ENCODE measurements at regions not wholly inside any gene's neighbourhood (a gene's known extent, or its start where the extent isn't known, plus 50 kb on each side); places are given as distances from the start of the nearest gene placed in this dataset.

- no peak for TF ChIP-seq CTCF (IDR thresholded peaks at IDR 0.05)
- no peak for TF ChIP-seq GATA2 (CRISPR knock-in tag; IDR thresholded peaks at IDR 0.05)
- no peak for TF ChIP-seq MXI1 (IDR thresholded peaks at IDR 0.05; ENCODE audit: low read depth, low read length)
- TF ChIP-seq POLR2AphosphoS5 (IDR thresholded peaks at IDR 0.05; ENCODE audit: low read depth, low read length) = no peak
- TF ChIP-seq TAF1 (IDR thresholded peaks at IDR 0.05; ENCODE audit: borderline replicate concordance, low read depth, low read length) = no peak
- no peak for TF ChIP-seq RAD21 (IDR thresholded peaks at IDR 0.05; ENCODE audit: low read length)
- no peak for TF ChIP-seq USF2 (IDR thresholded peaks at IDR 0.05; ENCODE audit: borderline replicate concordance, low read depth, low read length)
- no peak for TF ChIP-seq MAX (IDR thresholded peaks at IDR 0.05; ENCODE audit: low read depth)
- TF ChIP-seq YY1 (IDR thresholded peaks at IDR 0.05; ENCODE audit: low read depth) = no peak
- TF ChIP-seq CHD2 (IDR thresholded peaks at IDR 0.05; ENCODE audit: low read length, partially characterized antibody) = no peak
- TF ChIP-seq ZBTB33 (IDR thresholded peaks at IDR 0.05; ENCODE audit: borderline replicate concordance, low read depth) = no peak
- no peak for TF ChIP-seq GABPA (IDR thresholded peaks at IDR 0.05; ENCODE audit: low read depth)
- TF ChIP-seq REST (IDR thresholded peaks at IDR 0.05; ENCODE audit: low read depth, low read length) = no peak
- TF ChIP-seq SMC3 (IDR thresholded peaks at IDR 0.05; ENCODE audit: low read depth, low read length) = no peak
Observed at GRCh38 chr10:30555465-30555864, 74.1 kb downstream of the LYZL2 start.

All from SK-N-SH (cell line).